ENCODE measurements at regions not wholly inside any gene's neighbourhood (a gene's known extent, or its start where the extent isn't known, plus 50 kb on each side); places are given as distances from the start of the nearest gene placed in this dataset.
"Not testable (repeated sequence)": the region's sequence is repeated elsewhere in the genome, so short reads cannot be mapped to it uniquely, and the experiment has no call there.

DNA sequence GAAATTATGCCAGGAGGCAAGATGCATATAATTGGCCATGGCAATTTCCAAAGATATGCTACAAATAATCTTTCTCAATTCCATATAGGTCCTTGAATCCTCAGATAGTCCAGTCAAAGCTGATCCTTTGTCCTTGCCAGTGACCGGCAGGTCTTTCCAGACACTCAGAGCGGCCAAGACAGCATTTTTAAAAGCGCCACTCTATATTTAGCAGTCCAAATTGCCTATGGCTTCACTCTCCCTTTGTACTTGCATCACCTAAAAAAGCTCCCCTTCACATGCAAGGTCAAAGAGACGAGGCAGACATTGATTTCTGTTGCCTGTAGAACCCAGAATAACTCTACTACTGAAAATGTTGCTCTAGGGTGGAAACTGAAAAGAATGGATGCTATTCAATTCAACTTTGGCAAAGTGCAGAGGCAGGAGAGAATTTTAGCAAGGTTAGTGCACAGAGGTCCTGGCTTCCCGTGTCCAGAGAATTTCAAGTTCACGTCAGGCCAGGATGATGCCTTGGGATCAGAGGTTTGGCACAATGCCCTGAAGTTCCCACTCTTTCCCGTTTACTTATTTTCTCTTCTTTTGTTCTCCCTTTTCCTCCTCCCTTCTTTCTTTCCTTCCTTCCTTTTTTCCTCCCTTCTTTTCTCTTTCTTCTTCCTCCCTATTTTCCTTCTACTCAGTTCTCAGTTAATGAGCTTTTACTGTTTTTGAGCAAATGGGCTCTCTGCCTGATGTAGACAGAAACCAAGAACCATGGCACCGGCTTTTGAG lies 108.5 kb downstream of the KCNK1 start:
- H3K4me1 Mint-ChIP-seq (ENCODE audit: low read depth, unreplicated experiment) = peaks cover 11% of the 10 kb centered on the region
- BruUV-seq (replicated peaks) = no TSS peak
- H3K36me3 Mint-ChIP-seq (ENCODE audit: insufficient read depth, unreplicated experiment) = no peaks in the 10 kb centered on the region
- TF ChIP-seq, protein P1, sequence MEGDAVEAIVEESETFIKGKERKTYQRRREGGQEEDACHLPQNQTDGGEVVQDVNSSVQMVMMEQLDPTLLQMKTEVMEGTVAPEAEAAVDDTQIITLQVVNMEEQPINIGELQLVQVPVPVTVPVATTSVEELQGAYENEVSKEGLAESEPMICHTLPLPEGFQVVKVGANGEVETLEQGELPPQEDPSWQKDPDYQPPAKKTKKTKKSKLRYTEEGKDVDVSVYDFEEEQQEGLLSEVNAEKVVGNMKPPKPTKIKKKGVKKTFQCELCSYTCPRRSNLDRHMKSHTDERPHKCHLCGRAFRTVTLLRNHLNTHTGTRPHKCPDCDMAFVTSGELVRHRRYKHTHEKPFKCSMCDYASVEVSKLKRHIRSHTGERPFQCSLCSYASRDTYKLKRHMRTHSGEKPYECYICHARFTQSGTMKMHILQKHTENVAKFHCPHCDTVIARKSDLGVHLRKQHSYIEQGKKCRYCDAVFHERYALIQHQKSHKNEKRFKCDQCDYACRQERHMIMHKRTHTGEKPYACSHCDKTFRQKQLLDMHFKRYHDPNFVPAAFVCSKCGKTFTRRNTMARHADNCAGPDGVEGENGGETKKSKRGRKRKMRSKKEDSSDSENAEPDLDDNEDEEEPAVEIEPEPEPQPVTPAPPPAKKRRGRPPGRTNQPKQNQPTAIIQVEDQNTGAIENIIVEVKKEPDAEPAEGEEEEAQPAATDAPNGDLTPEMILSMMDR (IDR thresholded peaks at IDR 0.05; ENCODE audit: unreplicated experiment) = no peak
- peaks cover 4% of the 10 kb centered on the region for H3K9me3 Mint-ChIP-seq (ENCODE audit: low read depth, unreplicated experiment)
- CTCF ChIA-PET = interaction anchor here (0.5 to 1.2 kb wide), 2 partner anchors 7 to 37 kb away, joined by 3 to 7 read pairs; no protein-coding TSS in a partner anchor
- no peaks in the 10 kb centered on the region for H3K27me3 Mint-ChIP-seq (ENCODE audit: unreplicated experiment)
- no peak overlapping the region for H3K27ac Mint-ChIP-seq (ENCODE audit: unreplicated experiment)
- DNase-seq = no peak
- intact Hi-C loops (cut with micrococcal nuclease; ENCODE audit: unreplicated experiment) = no loop called here
- no peak overlapping the region for H3K4me3 Mint-ChIP-seq (ENCODE audit: low read depth, unreplicated experiment)

DNA sequence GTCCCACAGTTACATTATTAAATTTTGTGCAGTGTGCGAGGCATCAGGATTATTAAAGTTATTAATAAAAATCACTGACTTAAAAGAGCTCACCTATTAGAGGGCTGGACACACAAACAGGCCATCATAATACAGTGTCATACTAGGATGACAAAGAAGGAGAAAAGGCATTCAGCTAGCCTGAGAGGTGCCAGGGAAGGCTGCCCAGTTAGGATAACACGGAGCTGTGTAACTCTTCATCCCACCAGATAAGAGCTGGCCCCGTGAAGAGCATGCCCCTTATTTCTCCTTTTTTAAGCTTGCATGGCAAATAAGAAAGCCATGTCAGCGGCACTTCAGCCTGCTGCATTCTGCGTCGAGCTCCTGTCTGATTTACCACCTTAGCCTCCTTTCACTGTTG lies 109.5 kb downstream of the KCNK1 start:
- H3K27me3 Mint-ChIP-seq (ENCODE audit: unreplicated experiment) = no peaks in the 10 kb centered on the region
- no peak for DNase-seq
- intact Hi-C loops (cut with micrococcal nuclease; ENCODE audit: unreplicated experiment) = no loop called here
- no peak overlapping the region for H3K27ac Mint-ChIP-seq (ENCODE audit: unreplicated experiment)
- H3K4me1 Mint-ChIP-seq (ENCODE audit: low read depth, unreplicated experiment) = peaks cover 11% of the 10 kb centered on the region
- peaks cover 4% of the 10 kb centered on the region for H3K9me3 Mint-ChIP-seq (ENCODE audit: low read depth, unreplicated experiment)
- CTCF ChIA-PET = no interaction called here
- TF ChIP-seq, protein P1 (IDR thresholded peaks at IDR 0.05; ENCODE audit: unreplicated experiment) = no peak
- no TSS peak for BruUV-seq (replicated peaks)
- no peaks in the 10 kb centered on the region for H3K36me3 Mint-ChIP-seq (ENCODE audit: insufficient read depth, unreplicated experiment)
- H3K4me3 Mint-ChIP-seq (ENCODE audit: low read depth, unreplicated experiment) = no peak overlapping the region

DNA sequence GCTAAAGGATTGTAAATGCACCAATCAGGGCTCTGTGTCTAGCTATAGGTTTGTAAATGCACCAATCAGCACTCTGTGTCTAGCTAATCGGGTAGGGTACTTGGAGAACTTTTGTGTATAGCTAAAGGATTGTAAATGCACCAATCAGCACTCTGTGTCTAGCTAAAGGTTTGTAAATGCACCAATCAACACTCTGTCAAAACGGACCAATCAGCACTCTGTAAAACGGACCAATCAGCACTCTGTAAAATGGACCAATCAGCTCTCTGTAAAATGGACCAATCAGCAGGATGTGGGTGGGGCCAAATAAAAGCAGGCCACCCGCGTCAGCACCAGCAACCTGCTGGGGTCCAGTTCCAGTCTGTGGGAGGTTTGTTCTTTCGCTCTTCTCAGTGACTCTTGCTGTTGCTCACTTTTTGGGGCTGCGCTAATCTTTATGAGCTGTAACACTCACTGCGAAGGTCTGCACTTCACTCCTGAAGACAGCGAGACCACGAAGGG lies 110.3 kb downstream of the KCNK1 start:
- DNase-seq; H3K4me3 Mint-ChIP-seq (ENCODE audit: low read depth, unreplicated experiment); H3K9me3 Mint-ChIP-seq (ENCODE audit: low read depth, unreplicated experiment); BruUV-seq (replicated peaks); H3K27ac Mint-ChIP-seq (ENCODE audit: unreplicated experiment); H3K36me3 Mint-ChIP-seq (ENCODE audit: insufficient read depth, unreplicated experiment); intact Hi-C loops (cut with micrococcal nuclease; ENCODE audit: unreplicated experiment); CTCF ChIA-PET; H3K27me3 Mint-ChIP-seq (ENCODE audit: unreplicated experiment): not testable (repeated sequence)
- H3K4me1 Mint-ChIP-seq (ENCODE audit: low read depth, unreplicated experiment) = peaks cover 11% of the 10 kb centered on the region

DNA sequence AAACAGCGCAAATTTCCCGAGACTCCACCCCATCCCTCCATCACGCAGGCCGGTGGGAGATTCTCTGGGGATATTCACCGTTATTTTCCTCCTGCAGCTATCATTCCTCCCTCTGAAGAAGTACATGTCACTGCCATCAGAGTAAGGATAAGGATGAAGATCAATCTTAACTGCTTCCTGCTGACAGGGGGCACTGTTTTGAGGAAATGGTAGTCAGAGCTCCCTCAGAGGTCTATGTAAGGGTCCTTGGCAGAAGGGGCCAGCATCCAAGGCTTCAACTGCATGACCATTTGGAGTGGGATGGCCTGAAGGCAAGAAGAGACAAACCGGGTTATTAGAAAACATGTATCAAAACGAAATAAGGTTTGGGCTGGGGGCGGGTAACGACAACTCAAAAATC lies 111.5 kb downstream of the KCNK1 start:
- Mint-ChIP-seq H3K4me3 (ENCODE audit: low read depth, unreplicated experiment) (no peak overlapping the region), H3K9me3 (ENCODE audit: low read depth, unreplicated experiment) (peaks cover 4% of the 10 kb centered on the region), H3K27me3 (ENCODE audit: unreplicated experiment) (no peaks in the 10 kb centered on the region), H3K27ac (ENCODE audit: unreplicated experiment) (no peak overlapping the region), H3K36me3 (ENCODE audit: insufficient read depth, unreplicated experiment) (no peaks in the 10 kb centered on the region), H3K4me1 (ENCODE audit: low read depth, unreplicated experiment) (peaks cover 11% of the 10 kb centered on the region)
- CTCF ChIA-PET = no interaction called here
- BruUV-seq (replicated peaks) = no TSS peak
- intact Hi-C loops (cut with micrococcal nuclease; ENCODE audit: unreplicated experiment) = no loop called here
- TF ChIP-seq, protein P1 (IDR thresholded peaks at IDR 0.05; ENCODE audit: unreplicated experiment) = no peak
- DNase-seq = no peak

DNA sequence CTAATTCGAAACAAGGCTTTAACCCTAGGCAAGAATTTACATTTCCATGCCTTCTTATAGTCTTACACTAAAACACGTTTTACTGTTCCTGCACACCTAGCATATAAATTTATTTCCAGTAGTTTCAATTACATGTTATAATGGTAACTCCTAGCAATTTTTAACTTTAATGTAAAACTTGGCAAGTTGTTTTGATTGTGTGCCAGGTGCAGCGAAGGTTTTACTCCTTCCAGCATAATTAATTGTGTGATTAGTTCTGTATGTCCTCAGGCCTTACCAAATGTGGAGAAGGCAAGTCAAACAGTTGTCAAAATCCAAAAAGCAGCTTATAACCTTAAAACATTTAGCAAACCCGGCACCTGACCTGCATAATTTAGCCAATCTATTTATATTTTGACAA lies 114.8 kb downstream of the KCNK1 start:
- BruUV-seq (replicated peaks) = no TSS peak
- Mint-ChIP-seq H3K4me3 (ENCODE audit: low read depth, unreplicated experiment) (no peak overlapping the region), H3K27me3 (ENCODE audit: unreplicated experiment) (no peaks in the 10 kb centered on the region), H3K36me3 (ENCODE audit: insufficient read depth, unreplicated experiment) (no peaks in the 10 kb centered on the region), H3K27ac (ENCODE audit: unreplicated experiment) (no peak overlapping the region), H3K9me3 (ENCODE audit: low read depth, unreplicated experiment) (peaks cover 4% of the 10 kb centered on the region), H3K4me1 (ENCODE audit: low read depth, unreplicated experiment) (no peaks in the 10 kb centered on the region)
- TF ChIP-seq, protein P1 (IDR thresholded peaks at IDR 0.05; ENCODE audit: unreplicated experiment) = no peak
- intact Hi-C loops (cut with micrococcal nuclease; ENCODE audit: unreplicated experiment) = no loop called here
- DNase-seq = no peak
- CTCF ChIA-PET = no interaction called here

Measured in Calu3 (cell line).